ENCODE measurements at regions not wholly inside any gene's neighbourhood (a gene's known extent, or its start where the extent isn't known, plus 50 kb on each side); places are given as distances from the start of the nearest gene placed in this dataset.

DNA sequence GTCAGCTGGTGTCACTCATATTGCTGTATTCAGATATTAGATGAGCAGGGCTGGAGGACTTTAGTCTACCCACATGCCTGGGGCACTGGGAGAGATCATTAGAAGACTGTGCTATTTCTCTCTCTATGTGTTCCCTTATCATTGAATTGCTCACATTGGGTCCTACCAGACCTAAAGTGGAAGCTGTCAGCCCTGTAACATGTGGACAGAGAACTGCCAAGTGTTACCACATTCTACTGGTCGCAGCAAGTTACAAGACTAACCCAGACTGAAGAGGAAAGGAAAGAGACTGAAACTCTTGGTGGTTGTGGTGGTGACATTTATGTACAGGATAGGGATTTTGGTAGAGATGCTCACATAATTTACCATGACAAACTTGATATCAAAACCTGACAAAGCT is 627.1 kb upstream of the FZD8 start:
- no peaks in the 10 kb centered on the region for H4K20me1 ChIP-seq (ENCODE audit: insufficient read depth)
- H3K4me1 ChIP-seq (replicated peaks; ENCODE audit: insufficient read depth): no peaks in the 10 kb centered on the region
- no peak for DNase-seq
- no peak overlapping the region for H3K4me2 ChIP-seq
- H3K27ac ChIP-seq: no peak overlapping the region
- H3K27me3 ChIP-seq (ENCODE audit: insufficient read depth, low read depth): no peaks in the 10 kb centered on the region
- no peak overlapping the region for H2AFZ ChIP-seq
- ChIA-PET CTCF (no interaction called here), POLR2A (ENCODE audit: unreplicated experiment) (no interaction called here)
- H3K9me3 ChIP-seq (ENCODE audit: insufficient read depth, low read depth): no peaks in the 10 kb centered on the region
- BruUV-seq (replicated peaks): no TSS peak
- no peaks in the 10 kb centered on the region for H3K36me3 ChIP-seq (ENCODE audit: low read depth)
- H3K9me2 ChIP-seq (ENCODE audit: insufficient read depth): no peaks in the 10 kb centered on the region
- intact Hi-C loops (cut with micrococcal nuclease; ENCODE audit: unreplicated experiment): no loop called here
- TF ChIP-seq EZH2 (IDR thresholded peaks at IDR 0.05; ENCODE audit: low read depth): no peak
- TF ChIP-seq, protein P1, sequence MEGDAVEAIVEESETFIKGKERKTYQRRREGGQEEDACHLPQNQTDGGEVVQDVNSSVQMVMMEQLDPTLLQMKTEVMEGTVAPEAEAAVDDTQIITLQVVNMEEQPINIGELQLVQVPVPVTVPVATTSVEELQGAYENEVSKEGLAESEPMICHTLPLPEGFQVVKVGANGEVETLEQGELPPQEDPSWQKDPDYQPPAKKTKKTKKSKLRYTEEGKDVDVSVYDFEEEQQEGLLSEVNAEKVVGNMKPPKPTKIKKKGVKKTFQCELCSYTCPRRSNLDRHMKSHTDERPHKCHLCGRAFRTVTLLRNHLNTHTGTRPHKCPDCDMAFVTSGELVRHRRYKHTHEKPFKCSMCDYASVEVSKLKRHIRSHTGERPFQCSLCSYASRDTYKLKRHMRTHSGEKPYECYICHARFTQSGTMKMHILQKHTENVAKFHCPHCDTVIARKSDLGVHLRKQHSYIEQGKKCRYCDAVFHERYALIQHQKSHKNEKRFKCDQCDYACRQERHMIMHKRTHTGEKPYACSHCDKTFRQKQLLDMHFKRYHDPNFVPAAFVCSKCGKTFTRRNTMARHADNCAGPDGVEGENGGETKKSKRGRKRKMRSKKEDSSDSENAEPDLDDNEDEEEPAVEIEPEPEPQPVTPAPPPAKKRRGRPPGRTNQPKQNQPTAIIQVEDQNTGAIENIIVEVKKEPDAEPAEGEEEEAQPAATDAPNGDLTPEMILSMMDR (conservative IDR thresholded peaks at IDR 0.05): no peak
- no peaks in the 10 kb centered on the region for H3K79me2 ChIP-seq (ENCODE audit: low read depth)
- no peak overlapping the region for H3K4me3 ChIP-seq
- no peaks in the 10 kb centered on the region for H3F3A ChIP-seq (ENCODE audit: insufficient read depth, low read depth)

- Histone ChIP-seq H3K79me2 (ENCODE audit: low read depth) (no peaks in the 10 kb centered on the region), H3F3A (ENCODE audit: insufficient read depth, low read depth) (no peaks in the 10 kb centered on the region), H4K20me1 (ENCODE audit: insufficient read depth) (no peaks in the 10 kb centered on the region), H3K27me3 (ENCODE audit: insufficient read depth, low read depth) (no peaks in the 10 kb centered on the region), H2AFZ (no peak overlapping the region), H3K4me1 (replicated peaks; ENCODE audit: insufficient read depth) (no peaks in the 10 kb centered on the region), H3K4me2 (no peak overlapping the region), H3K9me2 (ENCODE audit: insufficient read depth) (no peaks in the 10 kb centered on the region), H3K4me3 (no peak overlapping the region), H3K36me3 (ENCODE audit: low read depth) (no peaks in the 10 kb centered on the region), H3K27ac (no peak overlapping the region), H3K9me3 (ENCODE audit: insufficient read depth, low read depth) (no peaks in the 10 kb centered on the region)
- intact Hi-C loops (cut with micrococcal nuclease; ENCODE audit: unreplicated experiment): no loop called here
- ChIA-PET POLR2A (ENCODE audit: unreplicated experiment) (no interaction called here), CTCF (no interaction called here)
- no TSS peak for BruUV-seq (replicated peaks)
- no peak for TF ChIP-seq EZH2 (IDR thresholded peaks at IDR 0.05; ENCODE audit: low read depth)
- TF ChIP-seq, protein P1 (conservative IDR thresholded peaks at IDR 0.05): no peak
- DNase-seq: no peak
Observed at GRCh38 chr10:36266923-36267322, 624.8 kb upstream of the FZD8 start.

DNA sequence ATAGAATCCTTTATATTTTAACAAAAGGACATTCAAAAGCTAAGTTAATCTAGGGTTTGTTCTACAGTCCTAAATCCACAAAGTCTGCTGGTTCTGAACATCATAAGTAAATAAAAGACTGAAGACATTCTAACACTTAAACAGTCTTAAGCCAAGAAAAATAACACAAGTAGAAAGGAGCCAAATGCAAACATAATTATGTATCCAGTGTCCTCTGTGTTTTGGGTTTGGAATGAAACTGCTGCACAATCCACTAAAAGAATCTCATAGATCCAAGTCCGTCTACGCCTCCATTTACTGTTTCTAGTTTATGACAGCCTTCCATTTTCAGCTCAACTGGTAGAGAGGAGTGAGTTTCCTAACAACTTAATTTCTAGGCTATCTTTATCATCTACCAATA is 623.6 kb upstream of the FZD8 start:
- Histone ChIP-seq H3F3A (ENCODE audit: insufficient read depth, low read depth) (no peaks in the 10 kb centered on the region), H3K9me2 (ENCODE audit: insufficient read depth) (no peaks in the 10 kb centered on the region), H3K4me1 (replicated peaks; ENCODE audit: insufficient read depth) (no peaks in the 10 kb centered on the region), H3K4me3 (no peak overlapping the region), H3K27ac (no peak overlapping the region), H3K9me3 (ENCODE audit: insufficient read depth, low read depth) (no peaks in the 10 kb centered on the region), H2AFZ (no peak overlapping the region), H3K27me3 (ENCODE audit: insufficient read depth, low read depth) (no peaks in the 10 kb centered on the region), H3K79me2 (ENCODE audit: low read depth) (no peaks in the 10 kb centered on the region), H3K36me3 (ENCODE audit: low read depth) (no peaks in the 10 kb centered on the region), H4K20me1 (ENCODE audit: insufficient read depth) (no peaks in the 10 kb centered on the region), H3K4me2 (no peak overlapping the region)
- CTCF ChIA-PET: no interaction called here
- intact Hi-C loops (cut with micrococcal nuclease; ENCODE audit: unreplicated experiment): no loop called here
- BruUV-seq (replicated peaks): no TSS peak
- DNase-seq: no peak
- TF ChIP-seq, protein P1 (conservative IDR thresholded peaks at IDR 0.05): no peak
- TF ChIP-seq EZH2 (IDR thresholded peaks at IDR 0.05; ENCODE audit: low read depth): no peak
- POLR2A ChIA-PET (ENCODE audit: unreplicated experiment): no interaction called here
